IgD-negative memory B cell (primary cell): ENCODE measurements at regions not wholly inside any gene's neighbourhood (a gene's known extent, or its start where the extent isn't known, plus 50 kb on each side); places are given as distances from the start of the nearest gene placed in this dataset.
A peak's percentile ranks its signal among the peaks of the same experiment; 100 is the strongest.

Source experiments
- H3K27ac Mint-ChIP-seq, 3 donors: one replicate each; pipeline ENCODE4 v1.8.0; 2020 to 2022; ENCODE audit warnings: mild to moderate bottlenecking in 3 of 3, mixed read lengths in 3 of 3, moderate library complexity in 1 of 3
- H3K27me3 Mint-ChIP-seq: one replicate; pipeline ENCODE4 v1.8.0; 2021; ENCODE audit warnings: mixed read lengths
- H3K36me3 Mint-ChIP-seq: one replicate; pipeline ENCODE4 v1.8.0; 2020; ENCODE audit warnings: mild to moderate bottlenecking, mixed read lengths
- H3K4me1 Mint-ChIP-seq, 3 donors: one replicate each; pipeline ENCODE4 v1.8.0; 2020 to 2022; ENCODE audit warnings: mixed read lengths in 3 of 3, mild to moderate bottlenecking in 1 of 3
- H3K4me3 Mint-ChIP-seq, 4 donors: one replicate each; pipeline ENCODE4 v1.8.0; 2020 to 2022; ENCODE audit warnings: mild to moderate bottlenecking in 4 of 4, mixed read lengths in 4 of 4, moderate library complexity in 3 of 4
- H3K9me3 Mint-ChIP-seq, 3 donors: one replicate each; pipeline ENCODE4 v1.8.0; 2020 to 2021; ENCODE audit warnings: mixed read lengths in 3 of 3, mild to moderate bottlenecking in 1 of 3

DNA sequence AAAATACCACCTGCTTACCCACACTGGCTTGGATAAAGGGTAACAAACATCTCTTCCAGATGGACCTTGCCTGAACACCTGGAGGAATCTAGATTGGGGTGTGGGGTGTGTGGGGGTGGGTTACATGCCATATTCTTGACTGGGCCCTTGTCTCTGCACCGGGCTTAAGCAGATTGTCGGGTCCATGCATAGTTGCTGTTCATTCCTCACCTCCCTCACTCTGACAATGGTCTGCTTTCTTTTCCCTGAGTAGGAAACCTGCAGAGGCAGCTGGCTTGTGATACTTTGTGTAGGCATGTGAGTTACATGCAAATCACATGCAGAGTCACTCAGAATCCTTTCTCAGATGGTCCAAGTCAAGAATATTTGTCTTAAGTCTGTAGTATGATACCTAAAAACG, 112.8 kb upstream of the GLS start:
- Mint-ChIP-seq H3K4me1 (no peaks in the 10 kb centered on the region), H3K9me3 (no peaks in the 10 kb centered on the region), H3K27me3 (no peaks in the 10 kb centered on the region), H3K27ac (no peak overlapping the region), H3K36me3 (no peaks in the 10 kb centered on the region), H3K4me3 (no peak overlapping the region)

- H3K4me1 Mint-ChIP-seq, result no peaks in the 10 kb centered on the region
- H3K27ac Mint-ChIP-seq, result no peak overlapping the region
- H3K9me3 Mint-ChIP-seq, result no peaks in the 10 kb centered on the region
- H3K4me3 Mint-ChIP-seq, result no peak overlapping the region
- H3K27me3 Mint-ChIP-seq, result no peaks in the 10 kb centered on the region
- no peaks in the 10 kb centered on the region for H3K36me3 Mint-ChIP-seq
These were observed 111.4 kb upstream of the GLS start for GRCh38 chr2:190769258-190769657.

- peaks cover 3% of the 10 kb centered on the region for H3K36me3 Mint-ChIP-seq
- H3K4me1 Mint-ChIP-seq, result no peaks in the 10 kb centered on the region
- H3K9me3 Mint-ChIP-seq, result no peaks in the 10 kb centered on the region
- H3K27me3 Mint-ChIP-seq, result peaks cover 2% of the 10 kb centered on the region
- H3K4me3 Mint-ChIP-seq, result no peak overlapping the region
- H3K27ac Mint-ChIP-seq, result no peak overlapping the region
These were observed 108.9 kb upstream of the GLS start for GRCh38 chr2:190771726-190772125.

DNA sequence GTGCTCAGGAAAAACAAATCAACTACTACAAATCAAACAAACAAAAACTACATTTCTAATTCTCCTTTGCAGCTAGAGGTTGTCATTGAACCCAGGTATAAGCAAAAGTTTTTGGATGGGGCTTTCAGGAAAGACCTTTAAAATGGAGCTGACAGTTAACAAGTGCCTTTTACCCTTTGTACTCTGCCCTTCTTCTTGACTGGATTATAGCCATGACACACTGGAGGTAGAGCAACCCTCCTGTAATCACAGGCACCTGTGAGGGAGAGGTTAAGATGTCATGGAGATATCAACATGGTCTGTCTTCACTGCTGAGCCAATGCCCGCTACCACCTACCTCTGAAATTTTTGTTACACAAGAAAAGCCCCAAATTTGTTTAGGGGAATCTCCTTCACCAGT, 100.0 kb upstream of the GLS start:
- Mint-ChIP-seq H3K9me3 (peaks cover 0 to 4% (median 0%) of the 10 kb centered on the region in 3 donors), H3K27me3 (peaks cover 12% of the 10 kb centered on the region), H3K27ac (peak overlapping the region in 1 of 3 donors; percentile 71), H3K4me3 (no peak overlapping the region), H3K36me3 (no peaks in the 10 kb centered on the region), H3K4me1 (no peaks in the 10 kb centered on the region)

DNA sequence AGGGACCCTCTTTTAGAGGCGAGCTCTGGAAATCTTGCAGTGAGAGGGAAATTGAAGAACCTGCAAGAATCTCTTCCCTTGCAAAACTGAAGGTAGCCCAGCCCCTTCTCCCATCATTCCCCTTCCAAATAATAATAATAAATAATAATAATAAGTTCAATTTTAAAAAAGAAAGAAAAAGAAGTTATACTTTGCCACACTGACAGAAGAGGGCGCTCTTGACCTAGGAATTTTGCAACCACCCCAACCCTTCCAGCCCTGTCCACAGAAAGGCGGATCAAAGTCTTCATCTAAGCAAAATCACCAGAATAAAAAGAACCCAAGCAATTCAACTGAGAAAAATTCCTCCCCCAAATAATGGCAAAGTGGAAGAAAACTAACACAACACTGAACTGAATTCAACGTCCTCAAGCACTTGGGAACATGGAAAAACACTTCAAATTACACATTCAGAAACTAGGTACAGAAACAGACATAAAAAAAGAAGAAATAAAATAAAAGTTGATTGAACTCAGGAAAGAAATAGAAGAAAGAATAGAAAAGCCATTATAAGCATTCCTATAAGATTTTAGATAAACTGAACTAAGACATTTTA, 98.9 kb upstream of the GLS start:
- Mint-ChIP-seq H3K9me3 (peaks cover 0 to 4% (median 0%) of the 10 kb centered on the region in 3 donors), H3K27me3 (peaks cover 10% of the 10 kb centered on the region), H3K4me1 (no peaks in the 10 kb centered on the region), H3K4me3 (no peak overlapping the region), H3K36me3 (no peaks in the 10 kb centered on the region), H3K27ac (no peak overlapping the region)

DNA sequence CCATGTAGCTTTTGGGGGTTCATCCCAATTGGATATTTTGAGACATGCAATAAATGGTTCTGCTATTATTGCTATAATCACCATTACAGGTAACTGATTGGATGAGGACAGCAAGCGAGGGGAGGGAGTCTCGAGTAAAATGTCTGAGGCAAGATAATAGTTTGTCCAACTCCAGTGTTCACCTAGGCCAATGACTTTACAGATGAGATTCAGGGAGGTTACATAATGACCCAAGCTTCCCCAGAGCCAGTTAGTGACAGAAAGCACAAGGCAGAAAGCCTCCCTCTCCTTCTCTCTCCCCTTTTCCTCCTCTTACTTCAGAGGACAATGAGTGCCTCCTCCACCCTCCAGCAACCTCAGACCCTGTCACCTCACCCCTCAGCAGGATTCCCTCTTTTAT, 98.4 kb upstream of the GLS start:
- no peak overlapping the region for H3K27ac Mint-ChIP-seq

DNA sequence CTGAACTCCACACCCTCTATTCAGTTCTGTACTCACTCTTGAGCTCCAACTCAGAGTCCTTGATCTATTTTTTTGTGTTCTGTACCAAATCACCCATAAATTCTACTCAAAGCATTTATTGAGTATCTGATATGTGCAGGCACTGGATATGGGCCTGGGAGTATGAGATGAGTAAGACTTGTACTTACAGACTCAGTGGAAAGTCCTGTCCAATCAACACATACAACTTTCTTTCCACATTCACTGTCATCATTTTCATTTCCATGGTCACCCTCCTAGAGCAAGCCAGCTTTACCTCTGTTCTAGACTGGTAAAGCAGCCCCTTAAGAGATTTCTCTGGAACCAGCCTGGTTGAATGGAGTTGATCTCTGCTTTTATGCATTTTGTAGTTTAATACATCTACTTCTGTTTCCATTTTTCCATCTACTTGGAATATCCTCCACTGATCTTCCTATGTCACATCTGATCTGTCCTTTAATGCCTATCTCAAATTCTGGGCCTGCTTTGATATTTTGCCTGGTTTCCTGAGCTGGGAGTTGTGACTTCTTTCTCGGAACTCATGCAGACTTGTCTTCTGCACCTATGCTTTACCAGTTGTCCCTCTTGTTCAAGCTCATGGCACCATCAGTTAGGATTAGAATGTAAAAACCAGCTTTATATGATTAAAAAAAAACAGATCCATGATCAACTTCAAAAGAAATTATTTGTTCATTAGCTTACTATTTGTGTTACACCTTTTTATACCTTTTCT, 96.9 kb upstream of the GLS start:
- Mint-ChIP-seq H3K9me3 (peaks cover 0 to 4% (median 0%) of the 10 kb centered on the region in 3 donors), H3K27me3 (peaks cover 8% of the 10 kb centered on the region), H3K36me3 (no peaks in the 10 kb centered on the region)

More for the DNA sequence above, 98.4 kb upstream of the GLS start:
- Mint-ChIP-seq H3K4me3 (no peak overlapping the region), H3K27me3 (peaks cover 10% of the 10 kb centered on the region), H3K4me1 (no peaks in the 10 kb centered on the region), H3K9me3 (peaks cover 0 to 4% (median 0%) of the 10 kb centered on the region in 3 donors), H3K36me3 (no peaks in the 10 kb centered on the region)

DNA sequence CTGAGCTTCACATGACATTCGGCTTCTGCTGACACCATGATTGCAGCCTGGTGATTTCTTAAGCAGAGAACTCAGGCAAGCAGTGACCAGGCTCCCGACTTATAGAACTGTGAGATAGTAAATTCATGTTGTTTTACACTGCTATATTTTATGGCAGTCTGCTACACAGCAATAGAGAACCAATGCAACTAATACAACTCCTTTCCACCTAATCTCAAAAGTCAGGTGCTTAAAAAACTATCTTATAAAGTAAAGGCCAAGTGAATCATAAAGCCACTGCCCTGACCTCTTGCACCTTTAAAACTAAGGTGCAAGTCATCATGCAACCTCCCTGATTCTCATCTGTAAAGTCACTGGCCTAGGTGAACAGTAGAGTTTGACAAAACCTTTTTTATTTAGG, 95.3 kb upstream of the GLS start:
- H3K4me1 Mint-ChIP-seq, result no peaks in the 10 kb centered on the region
- H3K4me3 Mint-ChIP-seq, result no peak overlapping the region
- peaks cover 0 to 4% (median 0%) of the 10 kb centered on the region in 3 donors for H3K9me3 Mint-ChIP-seq
- no peaks in the 10 kb centered on the region for H3K36me3 Mint-ChIP-seq
- H3K27ac Mint-ChIP-seq, result no peak overlapping the region
- peaks cover 3% of the 10 kb centered on the region for H3K27me3 Mint-ChIP-seq

More for the DNA sequence above, 96.9 kb upstream of the GLS start:
- H3K27ac Mint-ChIP-seq, result no peak overlapping the region
- peak overlapping the region in 1 of 4 donors; percentile 6 for H3K4me3 Mint-ChIP-seq
- H3K4me1 Mint-ChIP-seq, result no peaks in the 10 kb centered on the region

DNA sequence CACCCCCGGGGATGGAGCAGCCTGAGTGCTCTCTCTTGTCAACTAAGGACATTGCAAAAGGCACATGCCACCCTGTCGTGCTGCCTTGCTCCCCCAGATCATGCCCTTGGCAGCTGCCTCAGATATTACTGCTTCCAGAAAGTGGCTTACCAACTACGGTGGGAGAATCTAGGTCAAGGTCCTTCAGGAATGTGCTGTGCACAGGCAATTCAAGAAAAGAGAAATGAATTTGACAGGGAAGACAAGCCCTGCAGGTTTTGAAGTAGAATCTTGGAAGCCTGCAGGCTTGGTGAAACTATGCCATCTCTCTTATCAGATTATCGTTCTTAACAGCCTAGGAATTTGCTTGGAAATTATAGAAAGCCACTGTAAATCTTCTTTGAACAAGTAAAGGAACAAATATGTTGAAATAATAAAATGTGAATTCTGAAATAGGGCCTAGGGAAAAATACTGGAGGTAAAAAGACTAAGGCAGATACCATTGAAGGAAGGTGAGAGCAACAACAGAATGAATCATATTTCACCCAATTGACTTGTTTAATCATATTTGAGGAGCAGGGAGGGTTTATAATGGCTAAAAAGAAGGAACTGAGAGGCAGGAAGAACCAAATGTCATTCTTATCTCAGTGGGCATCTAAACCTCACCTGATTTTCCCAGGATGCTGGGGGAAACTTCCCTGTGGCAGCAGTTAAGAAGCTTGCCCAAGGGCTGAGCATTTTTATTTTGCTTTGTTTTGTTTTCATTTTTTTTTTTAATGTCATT, 94.0 kb upstream of the GLS start:
- H3K27ac Mint-ChIP-seq, result no peak overlapping the region
- H3K36me3 Mint-ChIP-seq, result no peaks in the 10 kb centered on the region
- no peak overlapping the region for H3K4me3 Mint-ChIP-seq
- H3K27me3 Mint-ChIP-seq, result no peaks in the 10 kb centered on the region
- peaks cover 0 to 4% (median 0%) of the 10 kb centered on the region in 3 donors for H3K9me3 Mint-ChIP-seq
- H3K4me1 Mint-ChIP-seq, result no peaks in the 10 kb centered on the region

GRCh38 chr2:190787743-190788235, 92.8 kb upstream of the GLS start:
- Mint-ChIP-seq H3K4me3 (peak overlapping the region in 2 of 4 donors; percentile 33 to 71), H3K4me1 (no peaks in the 10 kb centered on the region), H3K27me3 (no peaks in the 10 kb centered on the region), H3K27ac (no peak overlapping the region), H3K9me3 (peaks cover 0 to 4% (median 0%) of the 10 kb centered on the region in 3 donors), H3K36me3 (no peaks in the 10 kb centered on the region)

- no peaks in the 10 kb centered on the region for H3K9me3 Mint-ChIP-seq
- H3K4me1 Mint-ChIP-seq, result no peaks in the 10 kb centered on the region
- H3K27me3 Mint-ChIP-seq, result no peaks in the 10 kb centered on the region
- no peak overlapping the region for H3K27ac Mint-ChIP-seq
- H3K4me3 Mint-ChIP-seq, result no peak overlapping the region
- no peaks in the 10 kb centered on the region for H3K36me3 Mint-ChIP-seq
These were observed 91.3 kb upstream of the GLS start for GRCh38 chr2:190789074-190790004.

GRCh38 chr2:190791347-190791975, 89.2 kb upstream of the GLS start:
- H3K4me3 Mint-ChIP-seq, result no peak overlapping the region
- H3K4me1 Mint-ChIP-seq, result no peaks in the 10 kb centered on the region
- no peak overlapping the region for H3K27ac Mint-ChIP-seq
- H3K9me3 Mint-ChIP-seq, result no peaks in the 10 kb centered on the region
- H3K27me3 Mint-ChIP-seq, result no peaks in the 10 kb centered on the region
- no peaks in the 10 kb centered on the region for H3K36me3 Mint-ChIP-seq

DNA sequence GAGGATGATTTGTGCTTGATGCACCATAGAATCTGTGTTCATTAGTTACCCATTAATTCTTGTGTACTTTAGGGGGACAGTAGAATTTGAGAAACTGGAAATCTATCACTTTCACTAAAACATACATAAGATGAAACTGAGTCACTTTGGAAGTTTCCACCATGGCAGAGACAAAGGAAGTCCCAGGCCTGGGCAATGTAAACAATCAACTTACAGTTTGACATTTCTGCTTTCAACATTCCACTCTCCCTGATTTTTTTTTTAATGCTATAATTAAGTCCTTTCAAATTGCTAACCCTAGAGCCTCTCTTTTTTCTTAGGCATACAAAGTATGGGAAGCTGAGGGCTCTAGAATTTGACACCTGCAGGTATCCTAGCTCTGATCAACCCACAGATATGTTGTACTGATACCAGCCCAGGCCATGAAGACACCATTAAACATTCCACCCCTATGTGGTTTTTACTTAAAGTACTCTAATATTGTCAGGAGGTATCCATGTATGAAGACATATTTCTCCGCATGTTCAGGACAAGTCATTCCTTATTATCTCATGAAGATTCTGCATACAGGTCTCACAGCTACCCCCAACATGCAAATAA, 88.5 kb upstream of the GLS start:
- H3K36me3 Mint-ChIP-seq, result no peaks in the 10 kb centered on the region
- H3K27ac Mint-ChIP-seq, result no peak overlapping the region
- no peaks in the 10 kb centered on the region for H3K27me3 Mint-ChIP-seq
- no peak overlapping the region for H3K4me3 Mint-ChIP-seq
- H3K9me3 Mint-ChIP-seq, result no peaks in the 10 kb centered on the region
- H3K4me1 Mint-ChIP-seq, result no peaks in the 10 kb centered on the region
